DOHH2 (cell line): ENCODE measurements at regions not wholly inside any gene's neighbourhood (a gene's known extent, or its start where the extent isn't known, plus 50 kb on each side); places are given as distances from the start of the nearest gene placed in this dataset.

ENCODE experiments used
- H3F3A ChIP-seq: fragments of 200-600 bp; sonication (generic), shearing (Covaris generic); 2 replicates; pipeline ENCODE4 v1.6.0; 2016; ENCODE audit warnings: antibody characterized with exemption, mild to moderate bottlenecking; ENCODE audit not compliant: control insufficient read depth, insufficient read depth
- H3K27ac ChIP-seq: fragments of 200-600 bp; sonication (generic); 2 replicates; pipeline ENCODE4 v1.5.1; 2014; ENCODE audit warnings: low read depth, mild to moderate bottlenecking, low read length, moderate library complexity
- H3K27me3 ChIP-seq: fragments of 200-600 bp; sonication (generic); 2 replicates; pipeline ENCODE4 v1.6.1; 2014; ENCODE audit warnings: mild to moderate bottlenecking, low read length, mixed read lengths; ENCODE audit not compliant: control insufficient read depth
- H3K36me3 ChIP-seq: fragments of 200-600 bp; sonication (generic); 2 replicates; pipeline ENCODE4 v1.6.1; 2014; ENCODE audit warnings: mild to moderate bottlenecking, low read length, moderate library complexity, mixed read lengths; ENCODE audit not compliant: control insufficient read depth
- H3K4me1 ChIP-seq: fragments of 200-600 bp; sonication (generic); 2 replicates; pipeline ENCODE4 v1.6.1; 2014; ENCODE audit warnings: mild to moderate bottlenecking, low read length, mixed read lengths; ENCODE audit not compliant: control insufficient read depth
- H3K4me2 ChIP-seq: fragments of 200-600 bp; sonication (generic); 2 replicates; pipeline ENCODE4 v1.6.0; 2014; ENCODE audit warnings: mild to moderate bottlenecking, low read length, moderate library complexity
- H3K4me3 ChIP-seq: fragments of 200-600 bp; sonication (generic); 2 replicates; pipeline ENCODE4 v1.5.1; 2014; ENCODE audit warnings: mild to moderate bottlenecking, low read length, mixed read lengths
- H3K79me2 ChIP-seq: fragments of 200-600 bp; sonication (generic); 2 replicates; pipeline ENCODE4 v1.6.1; 2014; ENCODE audit warnings: mild to moderate bottlenecking, low read length, mixed read lengths; ENCODE audit not compliant: control insufficient read depth
- H3K9me2 ChIP-seq: fragments of 200-600 bp; sonication (generic); replicated peaks from 2 replicates; pipeline ENCODE4 v1.6.1; 2014; ENCODE audit warnings: mild to moderate bottlenecking, low read length, mixed read lengths; ENCODE audit not compliant: control insufficient read depth
- H3K9me3 ChIP-seq: fragments of 200-600 bp; sonication (generic); 2 replicates; pipeline ENCODE4 v1.6.1; 2014; ENCODE audit warnings: antibody characterized with exemption, low read length, mixed read lengths; ENCODE audit not compliant: control insufficient read depth, insufficient read depth
- H4K20me1 ChIP-seq: fragments of 200-600 bp; sonication (generic); 2 replicates; pipeline ENCODE4 v1.6.0; 2014; ENCODE audit warnings: low read depth, mild to moderate bottlenecking, antibody characterized with exemption, low read length, moderate library complexity; ENCODE audit not compliant: control insufficient read depth, insufficient read depth
- CTCF ChIP-seq: fragments of 200-600 bp; sonication (generic); IDR thresholded peaks from one replicate; pipeline ENCODE4 v1.5.1; 2014; ENCODE audit warnings: antibody characterized with exemption, mild to moderate bottlenecking, low read depth, low read length; ENCODE audit not compliant: poor library complexity, severe bottlenecking
- EZH2phosphoT487 ChIP-seq: fragments of 200-600 bp; sonication (generic); IDR thresholded peaks from 2 replicates; pipeline ENCODE4 v1.6.1; 2017; ENCODE audit warnings: borderline replicate concordance, mild to moderate bottlenecking, antibody characterized with exemption, low read length, moderate library complexity, mixed read lengths

- Histone ChIP-seq H3K4me2 (no peak overlapping the region), H3K27me3 (no peaks in the 10 kb centered on the region), H3K4me3 (no peak overlapping the region), H3K79me2 (no peaks in the 10 kb centered on the region), H3K36me3 (no peaks in the 10 kb centered on the region), H3K9me2 (no peaks in the 10 kb centered on the region), H3K27ac (no peak overlapping the region), H3F3A (no peaks in the 10 kb centered on the region), H3K4me1 (no peaks in the 10 kb centered on the region), H4K20me1 (no peaks in the 10 kb centered on the region), H3K9me3 (no peaks in the 10 kb centered on the region)
- TF ChIP-seq CTCF: no peak
Measured at GRCh38 chr14:84894254-84894653, 635.7 kb upstream of the FLRT2 start.

- Histone ChIP-seq H3K4me3 (no peak overlapping the region), H4K20me1 (no peaks in the 10 kb centered on the region), H3K36me3 (no peaks in the 10 kb centered on the region), H3K9me3 (no peaks in the 10 kb centered on the region), H3K4me2 (no peak overlapping the region), H3F3A (no peaks in the 10 kb centered on the region), H3K27ac (no peak overlapping the region), H3K9me2 (no peaks in the 10 kb centered on the region; the same call in 1 of the 2 replicates), H3K79me2 (no peaks in the 10 kb centered on the region), H3K4me1 (no peaks in the 10 kb centered on the region), H3K27me3 (no peaks in the 10 kb centered on the region)
- TF ChIP-seq EZH2phosphoT487 (no peak), CTCF (no peak)
Measured at GRCh38 chr14:84922370-84922769, 607.6 kb upstream of the FLRT2 start.

GRCh38 chr14:84926656-84927055, 603.3 kb upstream of the FLRT2 start:
- H4K20me1 ChIP-seq: no peaks in the 10 kb centered on the region
- H3K27ac ChIP-seq: no peak overlapping the region
- no peaks in the 10 kb centered on the region for H3K79me2 ChIP-seq
- H3K36me3 ChIP-seq: no peaks in the 10 kb centered on the region
- H3F3A ChIP-seq: no peaks in the 10 kb centered on the region
- no peaks in the 10 kb centered on the region for H3K9me3 ChIP-seq
- no peaks in the 10 kb centered on the region for H3K4me1 ChIP-seq
- TF ChIP-seq EZH2phosphoT487 (no peak), CTCF (no peak)
- no peaks in the 10 kb centered on the region for H3K9me2 ChIP-seq
- no peak overlapping the region for H3K4me2 ChIP-seq
- H3K27me3 ChIP-seq: no peaks in the 10 kb centered on the region
- H3K4me3 ChIP-seq: no peak overlapping the region
